GM23338 (cell line): ENCODE measurements at regions not wholly inside any gene's neighbourhood (a gene's known extent, or its start where the extent isn't known, plus 50 kb on each side); places are given as distances from the start of the nearest gene placed in this dataset.

ENCODE experiments used
- CREB1 ChIP-seq: fragments of 250-450 bp; sonication (Bioruptor Pico); IDR thresholded peaks from 2 replicates; pipeline ENCODE4 v1.5.0; 2020; ENCODE audit warnings: low read depth, mild to moderate bottlenecking, moderate library complexity
- CTCF ChIP-seq, 2 experiments: fragments of 200-600 bp in 1 of 2; sonication (generic) in 1 of 2; conservative IDR thresholded peaks; 2 replicates each; pipeline versions ENCODE4 v1.5.1 to v1.6.1; 2016 to 2017; ENCODE audit warnings: antibody characterized with exemption in 2 of 2, low read depth in 2 of 2, mild to moderate bottlenecking in 2 of 2, moderate library complexity in 1 of 2
- ETS1 ChIP-seq: IDR thresholded peaks from 2 replicates; pipeline ENCODE4 v1.6.1; 2016; ENCODE audit warnings: antibody characterized with exemption
- EZH2 ChIP-seq: fragments of 200-600 bp; sonication (generic); IDR thresholded peaks from one replicate; pipeline ENCODE4 v1.8.0; 2017; ENCODE audit warnings: antibody characterized with exemption, mild to moderate bottlenecking, low read depth; ENCODE audit not compliant: unreplicated experiment
- EZH2phosphoT487 ChIP-seq: fragments of 200-600 bp; sonication (generic); IDR thresholded peaks from one replicate; pipeline ENCODE4 v1.8.1; 2018; ENCODE audit warnings: antibody characterized with exemption; ENCODE audit not compliant: unreplicated experiment
- JUNB ChIP-seq: IDR thresholded peaks from one replicate; pipeline ENCODE4 v1.6.1; 2016; ENCODE audit warnings: antibody characterized with exemption; ENCODE audit not compliant: unreplicated experiment
- NANOG ChIP-seq: IDR thresholded peaks from 2 replicates; pipeline ENCODE4 v1.6.1; 2016; ENCODE audit warnings: antibody characterized with exemption, borderline replicate concordance
- POLR2AphosphoS5 ChIP-seq: IDR thresholded peaks from 2 replicates; pipeline ENCODE4 v1.6.1; 2016; ENCODE audit warnings: antibody characterized with exemption, low read depth
- STAT1 ChIP-seq: IDR thresholded peaks from one replicate; pipeline ENCODE4 v1.6.1; 2016; ENCODE audit warnings: antibody characterized with exemption; ENCODE audit not compliant: unreplicated experiment
- ZNF114 ChIP-seq: fragments of 250-450 bp; sonication (Bioruptor Pico); IDR thresholded peaks from 2 replicates; pipeline ENCODE4 v1.5.0; 2020; ENCODE audit warnings: mild to moderate bottlenecking, moderate library complexity
- ZNF331 ChIP-seq: fragments of 250-450 bp; sonication (Bioruptor Pico); IDR thresholded peaks from 2 replicates; pipeline ENCODE4 v1.5.0; 2020; ENCODE audit warnings: low read depth, mild to moderate bottlenecking, moderate library complexity
- TF ChIP-seq, protein P1 (sequence below): IDR thresholded peaks from one replicate; pipeline ENCODE4 v1.6.1; 2018; ENCODE audit warnings: antibody characterized with exemption; ENCODE audit not compliant: unreplicated experiment
- TF ChIP-seq, protein P2 (sequence below): fragments of 250-450 bp; sonication (Bioruptor Pico); IDR thresholded peaks from 2 replicates; pipeline ENCODE4 v1.5.0; 2020; ENCODE audit warnings: mild to moderate bottlenecking, moderate library complexity

DNA sequence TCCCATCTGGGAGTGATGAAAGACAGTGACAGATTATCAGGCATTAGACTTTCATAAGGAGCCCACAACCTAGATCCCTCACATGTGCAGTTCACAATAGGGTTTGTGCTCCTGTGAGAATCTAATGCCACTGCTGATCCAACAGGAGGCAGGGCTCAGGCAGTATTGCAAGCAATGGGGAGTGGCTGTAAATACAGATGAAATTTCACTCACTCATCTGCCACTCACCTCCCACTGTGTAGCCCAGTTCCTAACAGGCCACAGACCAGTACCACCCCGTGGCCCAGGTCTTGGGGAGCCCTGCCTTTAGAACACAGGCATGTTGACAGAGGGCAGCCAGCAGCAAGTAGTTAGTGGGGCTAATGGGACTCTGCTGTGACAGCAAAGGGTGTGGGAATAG, 137.3 kb upstream of the NANOS1 start:
- TF ChIP-seq CTCF (conservative IDR thresholded peaks at IDR 0.05; ENCODE audit: low read depth in 2 of 2) (no peak), EZH2phosphoT487 (no peak), EZH2 (no peak), NANOG (no peak), POLR2AphosphoS5 (no peak), STAT1 (no peak), CREB1 (CRISPR knock-in tag) (no peak), ZNF331 (no peak), ETS1 (no peak), JUNB (no peak), ZNF114 (CRISPR knock-in tag) (no peak)
- TF ChIP-seq, protein P1, sequence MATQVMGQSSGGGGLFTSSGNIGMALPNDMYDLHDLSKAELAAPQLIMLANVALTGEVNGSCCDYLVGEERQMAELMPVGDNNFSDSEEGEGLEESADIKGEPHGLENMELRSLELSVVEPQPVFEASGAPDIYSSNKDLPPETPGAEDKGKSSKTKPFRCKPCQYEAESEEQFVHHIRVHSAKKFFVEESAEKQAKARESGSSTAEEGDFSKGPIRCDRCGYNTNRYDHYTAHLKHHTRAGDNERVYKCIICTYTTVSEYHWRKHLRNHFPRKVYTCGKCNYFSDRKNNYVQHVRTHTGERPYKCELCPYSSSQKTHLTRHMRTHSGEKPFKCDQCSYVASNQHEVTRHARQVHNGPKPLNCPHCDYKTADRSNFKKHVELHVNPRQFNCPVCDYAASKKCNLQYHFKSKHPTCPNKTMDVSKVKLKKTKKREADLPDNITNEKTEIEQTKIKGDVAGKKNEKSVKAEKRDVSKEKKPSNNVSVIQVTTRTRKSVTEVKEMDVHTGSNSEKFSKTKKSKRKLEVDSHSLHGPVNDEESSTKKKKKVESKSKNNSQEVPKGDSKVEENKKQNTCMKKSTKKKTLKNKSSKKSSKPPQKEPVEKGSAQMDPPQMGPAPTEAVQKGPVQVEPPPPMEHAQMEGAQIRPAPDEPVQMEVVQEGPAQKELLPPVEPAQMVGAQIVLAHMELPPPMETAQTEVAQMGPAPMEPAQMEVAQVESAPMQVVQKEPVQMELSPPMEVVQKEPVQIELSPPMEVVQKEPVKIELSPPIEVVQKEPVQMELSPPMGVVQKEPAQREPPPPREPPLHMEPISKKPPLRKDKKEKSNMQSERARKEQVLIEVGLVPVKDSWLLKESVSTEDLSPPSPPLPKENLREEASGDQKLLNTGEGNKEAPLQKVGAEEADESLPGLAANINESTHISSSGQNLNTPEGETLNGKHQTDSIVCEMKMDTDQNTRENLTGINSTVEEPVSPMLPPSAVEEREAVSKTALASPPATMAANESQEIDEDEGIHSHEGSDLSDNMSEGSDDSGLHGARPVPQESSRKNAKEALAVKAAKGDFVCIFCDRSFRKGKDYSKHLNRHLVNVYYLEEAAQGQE: no peak
- TF ChIP-seq, protein P2, sequence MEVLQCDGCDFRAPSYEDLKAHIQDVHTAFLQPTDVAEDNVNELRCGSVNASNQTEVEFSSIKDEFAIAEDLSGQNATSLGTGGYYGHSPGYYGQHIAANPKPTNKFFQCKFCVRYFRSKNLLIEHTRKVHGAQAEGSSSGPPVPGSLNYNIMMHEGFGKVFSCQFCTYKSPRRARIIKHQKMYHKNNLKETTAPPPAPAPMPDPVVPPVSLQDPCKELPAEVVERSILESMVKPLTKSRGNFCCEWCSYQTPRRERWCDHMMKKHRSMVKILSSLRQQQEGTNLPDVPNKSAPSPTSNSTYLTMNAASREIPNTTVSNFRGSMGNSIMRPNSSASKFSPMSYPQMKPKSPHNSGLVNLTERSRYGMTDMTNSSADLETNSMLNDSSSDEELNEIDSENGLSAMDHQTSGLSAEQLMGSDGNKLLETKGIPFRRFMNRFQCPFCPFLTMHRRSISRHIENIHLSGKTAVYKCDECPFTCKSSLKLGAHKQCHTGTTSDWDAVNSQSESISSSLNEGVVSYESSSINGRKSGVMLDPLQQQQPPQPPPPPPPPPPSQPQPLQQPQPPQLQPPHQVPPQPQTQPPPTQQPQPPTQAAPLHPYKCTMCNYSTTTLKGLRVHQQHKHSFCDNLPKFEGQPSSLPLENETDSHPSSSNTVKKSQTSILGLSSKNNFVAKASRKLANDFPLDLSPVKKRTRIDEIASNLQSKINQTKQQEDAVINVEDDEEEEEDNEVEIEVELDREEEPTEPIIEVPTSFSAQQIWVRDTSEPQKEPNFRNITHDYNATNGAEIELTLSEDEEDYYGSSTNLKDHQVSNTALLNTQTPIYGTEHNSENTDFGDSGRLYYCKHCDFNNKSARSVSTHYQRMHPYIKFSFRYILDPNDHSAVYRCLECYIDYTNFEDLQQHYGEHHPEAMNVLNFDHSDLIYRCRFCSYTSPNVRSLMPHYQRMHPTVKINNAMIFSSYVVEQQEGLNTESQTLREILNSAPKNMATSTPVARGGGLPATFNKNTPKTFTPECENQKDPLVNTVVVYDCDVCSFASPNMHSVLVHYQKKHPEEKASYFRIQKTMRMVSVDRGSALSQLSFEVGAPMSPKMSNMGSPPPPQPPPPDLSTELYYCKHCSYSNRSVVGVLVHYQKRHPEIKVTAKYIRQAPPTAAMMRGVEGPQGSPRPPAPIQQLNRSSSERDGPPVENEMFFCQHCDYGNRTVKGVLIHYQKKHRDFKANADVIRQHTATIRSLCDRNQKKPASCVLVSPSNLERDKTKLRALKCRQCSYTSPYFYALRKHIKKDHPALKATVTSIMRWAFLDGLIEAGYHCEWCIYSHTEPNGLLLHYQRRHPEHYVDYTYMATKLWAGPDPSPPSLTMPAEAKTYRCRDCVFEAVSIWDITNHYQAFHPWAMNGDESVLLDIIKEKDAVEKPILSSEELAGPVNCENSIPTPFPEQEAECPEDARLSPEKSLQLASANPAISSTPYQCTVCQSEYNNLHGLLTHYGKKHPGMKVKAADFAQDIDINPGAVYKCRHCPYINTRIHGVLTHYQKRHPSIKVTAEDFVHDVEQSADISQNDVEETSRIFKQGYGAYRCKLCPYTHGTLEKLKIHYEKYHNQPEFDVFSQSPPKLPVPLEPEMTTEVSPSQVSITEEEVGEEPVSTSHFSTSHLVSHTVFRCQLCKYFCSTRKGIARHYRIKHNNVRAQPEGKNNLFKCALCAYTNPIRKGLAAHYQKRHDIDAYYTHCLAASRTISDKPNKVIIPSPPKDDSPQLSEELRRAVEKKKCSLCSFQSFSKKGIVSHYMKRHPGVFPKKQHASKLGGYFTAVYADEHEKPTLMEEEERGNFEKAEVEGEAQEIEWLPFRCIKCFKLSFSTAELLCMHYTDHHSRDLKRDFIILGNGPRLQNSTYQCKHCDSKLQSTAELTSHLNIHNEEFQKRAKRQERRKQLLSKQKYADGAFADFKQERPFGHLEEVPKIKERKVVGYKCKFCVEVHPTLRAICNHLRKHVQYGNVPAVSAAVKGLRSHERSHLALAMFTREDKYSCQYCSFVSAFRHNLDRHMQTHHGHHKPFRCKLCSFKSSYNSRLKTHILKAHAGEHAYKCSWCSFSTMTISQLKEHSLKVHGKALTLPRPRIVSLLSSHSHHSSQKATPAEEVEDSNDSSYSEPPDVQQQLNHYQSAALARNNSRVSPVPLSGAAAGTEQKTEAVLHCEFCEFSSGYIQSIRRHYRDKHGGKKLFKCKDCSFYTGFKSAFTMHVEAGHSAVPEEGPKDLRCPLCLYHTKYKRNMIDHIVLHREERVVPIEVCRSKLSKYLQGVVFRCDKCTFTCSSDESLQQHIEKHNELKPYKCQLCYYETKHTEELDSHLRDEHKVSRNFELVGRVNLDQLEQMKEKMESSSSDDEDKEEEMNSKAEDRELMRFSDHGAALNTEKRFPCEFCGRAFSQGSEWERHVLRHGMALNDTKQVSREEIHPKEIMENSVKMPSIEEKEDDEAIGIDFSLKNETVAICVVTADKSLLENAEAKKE (CRISPR knock-in tag): no peak
